ENCODE measurements at regions not wholly inside any gene's neighbourhood (a gene's known extent, or its start where the extent isn't known, plus 50 kb on each side); places are given as distances from the start of the nearest gene placed in this dataset.

DNA sequence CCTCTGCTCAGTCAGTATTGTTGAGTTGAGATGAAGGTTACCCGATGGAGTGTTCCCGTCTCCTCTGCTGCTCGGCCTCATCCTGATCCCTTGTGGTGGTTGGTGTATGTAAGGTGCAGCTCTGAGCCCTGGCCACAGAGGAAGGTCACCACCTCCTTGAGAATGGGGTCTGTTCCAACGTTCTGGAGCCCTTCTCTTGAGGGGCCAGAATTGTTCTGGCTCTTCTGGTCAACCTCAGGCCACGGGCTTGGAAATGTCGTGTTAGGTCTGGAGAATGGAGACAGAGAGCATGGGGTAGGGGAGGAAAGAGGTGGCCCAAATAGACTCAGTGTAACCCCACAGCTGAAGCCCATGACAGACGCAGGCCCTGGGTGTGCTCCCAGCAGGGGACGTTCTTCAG, 62.3 kb upstream of the ETV3 start:
- H3K4me2 ChIP-seq, result no peak overlapping the region

DNA sequence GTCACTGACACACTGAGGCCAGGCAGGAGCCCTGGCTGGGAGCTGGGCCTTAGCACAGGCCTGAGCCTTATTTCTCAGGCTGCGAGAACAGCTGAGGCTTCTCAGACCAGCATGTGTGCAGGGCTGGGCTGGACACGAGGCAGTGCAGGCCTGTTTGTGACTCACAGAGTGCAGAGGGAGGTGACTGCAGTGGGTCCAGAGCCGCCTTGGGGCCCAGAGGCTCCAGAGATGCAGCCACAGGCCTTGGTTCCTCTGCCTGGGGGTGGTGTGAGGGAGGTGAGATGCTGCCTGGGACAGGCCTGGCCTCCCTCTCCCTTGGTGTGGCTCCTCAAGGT, 61.2 kb upstream of the ETV3 start:
- TF ChIP-seq EZH2 (IDR thresholded peaks at IDR 0.05; ENCODE audit: low read depth), result no peak
- TF ChIP-seq, protein P1, sequence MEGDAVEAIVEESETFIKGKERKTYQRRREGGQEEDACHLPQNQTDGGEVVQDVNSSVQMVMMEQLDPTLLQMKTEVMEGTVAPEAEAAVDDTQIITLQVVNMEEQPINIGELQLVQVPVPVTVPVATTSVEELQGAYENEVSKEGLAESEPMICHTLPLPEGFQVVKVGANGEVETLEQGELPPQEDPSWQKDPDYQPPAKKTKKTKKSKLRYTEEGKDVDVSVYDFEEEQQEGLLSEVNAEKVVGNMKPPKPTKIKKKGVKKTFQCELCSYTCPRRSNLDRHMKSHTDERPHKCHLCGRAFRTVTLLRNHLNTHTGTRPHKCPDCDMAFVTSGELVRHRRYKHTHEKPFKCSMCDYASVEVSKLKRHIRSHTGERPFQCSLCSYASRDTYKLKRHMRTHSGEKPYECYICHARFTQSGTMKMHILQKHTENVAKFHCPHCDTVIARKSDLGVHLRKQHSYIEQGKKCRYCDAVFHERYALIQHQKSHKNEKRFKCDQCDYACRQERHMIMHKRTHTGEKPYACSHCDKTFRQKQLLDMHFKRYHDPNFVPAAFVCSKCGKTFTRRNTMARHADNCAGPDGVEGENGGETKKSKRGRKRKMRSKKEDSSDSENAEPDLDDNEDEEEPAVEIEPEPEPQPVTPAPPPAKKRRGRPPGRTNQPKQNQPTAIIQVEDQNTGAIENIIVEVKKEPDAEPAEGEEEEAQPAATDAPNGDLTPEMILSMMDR (conservative IDR thresholded peaks at IDR 0.05), result no peak
- Histone ChIP-seq H3K4me2 (no peak overlapping the region), H3K9me3 (ENCODE audit: insufficient read depth, low read depth) (no peaks in the 10 kb centered on the region), H3F3A (ENCODE audit: insufficient read depth, low read depth) (no peaks in the 10 kb centered on the region), H3K27ac (no peak overlapping the region), H3K4me1 (replicated peaks; ENCODE audit: insufficient read depth) (no peaks in the 10 kb centered on the region), H2AFZ (no peak overlapping the region), H3K9me2 (ENCODE audit: insufficient read depth) (no peaks in the 10 kb centered on the region), H3K79me2 (ENCODE audit: low read depth) (no peaks in the 10 kb centered on the region), H3K4me3 (no peak overlapping the region), H3K36me3 (ENCODE audit: low read depth) (no peaks in the 10 kb centered on the region), H4K20me1 (ENCODE audit: insufficient read depth) (no peaks in the 10 kb centered on the region), H3K27me3 (ENCODE audit: insufficient read depth, low read depth) (peaks cover 58% of the 10 kb centered on the region)
- ChIA-PET CTCF (no interaction called here), POLR2A (ENCODE audit: unreplicated experiment) (no interaction called here)
- intact Hi-C loops (cut with micrococcal nuclease; ENCODE audit: unreplicated experiment), result loop anchor here (10.0 kb wide), 1 partner anchor 165 kb away; no protein-coding TSS in a partner anchor
- no TSS peak for BruUV-seq (replicated peaks)
- no peak for DNase-seq

More for the DNA sequence above, 62.3 kb upstream of the ETV3 start:
- H3F3A ChIP-seq (ENCODE audit: insufficient read depth, low read depth), result no peaks in the 10 kb centered on the region
- H3K9me2 ChIP-seq (ENCODE audit: insufficient read depth), result no peaks in the 10 kb centered on the region
- H3K79me2 ChIP-seq (ENCODE audit: low read depth), result no peaks in the 10 kb centered on the region
- BruUV-seq (replicated peaks), result no TSS peak
- no peak overlapping the region for H3K4me3 ChIP-seq
- no peak overlapping the region for H3K27ac ChIP-seq
- H2AFZ ChIP-seq, result no peak overlapping the region
- H3K4me1 ChIP-seq (replicated peaks; ENCODE audit: insufficient read depth), result no peaks in the 10 kb centered on the region
- no peak for TF ChIP-seq EZH2 (IDR thresholded peaks at IDR 0.05; ENCODE audit: low read depth)
- TF ChIP-seq, protein P1 (conservative IDR thresholded peaks at IDR 0.05), result no peak
- intact Hi-C loops (cut with micrococcal nuclease; ENCODE audit: unreplicated experiment), result no loop called here
- DNase-seq, result no peak
- no peaks in the 10 kb centered on the region for H4K20me1 ChIP-seq (ENCODE audit: insufficient read depth)
- no peaks in the 10 kb centered on the region for H3K9me3 ChIP-seq (ENCODE audit: insufficient read depth, low read depth)
- POLR2A ChIA-PET (ENCODE audit: unreplicated experiment), result no interaction called here
- peaks cover 62% of the 10 kb centered on the region for H3K27me3 ChIP-seq (ENCODE audit: insufficient read depth, low read depth)
- CTCF ChIA-PET, result no interaction called here
- no peaks in the 10 kb centered on the region for H3K36me3 ChIP-seq (ENCODE audit: low read depth)

DNA sequence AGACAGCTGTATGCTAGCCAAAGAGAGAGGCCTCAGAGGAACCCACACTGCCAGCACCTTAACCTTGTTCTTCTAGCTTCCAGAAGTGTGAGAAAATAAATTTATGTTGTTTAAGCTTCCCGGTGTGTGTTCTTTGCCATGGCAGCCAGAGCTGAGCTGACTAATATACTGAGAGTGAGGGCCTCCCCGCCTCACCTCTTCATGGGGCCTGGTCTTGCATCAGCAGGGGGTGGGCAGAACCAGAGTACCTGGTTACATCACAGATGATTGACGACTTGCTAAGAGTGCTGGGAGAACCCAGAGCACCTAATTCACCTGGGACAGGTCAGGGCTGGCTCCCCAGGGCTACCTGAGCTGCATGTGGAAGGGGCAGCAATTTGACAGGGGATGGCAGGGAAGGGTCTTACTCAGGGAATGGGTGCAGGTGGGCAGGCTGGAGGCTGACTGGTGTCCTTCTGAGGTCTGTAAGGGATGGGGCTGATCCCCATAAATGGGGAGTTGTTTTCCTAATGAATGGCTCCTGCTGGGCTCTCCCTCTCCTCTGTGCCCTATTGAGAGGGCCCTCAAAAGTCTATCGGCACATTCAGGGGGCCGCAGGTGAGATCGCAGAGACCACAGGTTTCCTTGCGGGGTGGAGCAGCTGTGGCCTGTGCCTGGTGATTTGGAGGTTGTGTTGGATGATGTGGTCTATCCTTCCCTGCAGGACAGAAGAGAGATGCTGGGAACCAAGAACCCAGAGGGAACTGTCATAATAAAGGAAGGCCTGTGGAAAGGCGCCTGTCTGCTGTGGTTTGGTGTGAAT, 60.6 kb upstream of the ETV3 start:
- Histone ChIP-seq H4K20me1 (ENCODE audit: insufficient read depth) (no peaks in the 10 kb centered on the region), H3K4me1 (replicated peaks; ENCODE audit: insufficient read depth) (no peaks in the 10 kb centered on the region), H2AFZ (no peak overlapping the region), H3K4me3 (no peak overlapping the region), H3K27me3 (ENCODE audit: insufficient read depth, low read depth) (peaks cover 58% of the 10 kb centered on the region), H3K36me3 (ENCODE audit: low read depth) (no peaks in the 10 kb centered on the region), H3F3A (ENCODE audit: insufficient read depth, low read depth) (no peaks in the 10 kb centered on the region), H3K4me2 (no peak overlapping the region), H3K9me3 (ENCODE audit: insufficient read depth, low read depth) (no peaks in the 10 kb centered on the region), H3K27ac (no peak overlapping the region), H3K79me2 (ENCODE audit: low read depth) (no peaks in the 10 kb centered on the region), H3K9me2 (ENCODE audit: insufficient read depth) (no peaks in the 10 kb centered on the region)
- peak in 1 of 2 experiments; percentile 41 for DNase-seq
- ChIA-PET POLR2A (ENCODE audit: unreplicated experiment) (no interaction called here), CTCF (no interaction called here)
- no TSS peak for BruUV-seq (replicated peaks)
- intact Hi-C loops (cut with micrococcal nuclease; ENCODE audit: unreplicated experiment), result loop anchor here (10.0 kb wide), 1 partner anchor 166 kb away; no protein-coding TSS in a partner anchor
- no peak for TF ChIP-seq EZH2 (IDR thresholded peaks at IDR 0.05; ENCODE audit: low read depth)
- TF ChIP-seq, protein P1 (conservative IDR thresholded peaks at IDR 0.05), result no peak

All from PC-9 (cell line).